Cardiac fibroblast (primary cell): ENCODE measurements at regions not wholly inside any gene's neighbourhood (a gene's known extent, or its start where the extent isn't known, plus 50 kb on each side); places are given as distances from the start of the nearest gene placed in this dataset.

Experiments
- DNase-seq, 2 donors: peaks; one replicate each; pipeline versions ENCODE4 v3.0.0 to v3.0.0-alpha.2; 2010; ENCODE audit warnings: low read depth in 2 of 2
- H3K4me3 ChIP-seq, 2 donors: replicated peaks in 1 of 2; 1 replicate in 1 of 2; 2 replicates in 1 of 2; pipeline ENCODE4 v1.5.1; 2011; ENCODE audit warnings: low read depth in 2 of 2, low read length in 2 of 2, mild to moderate bottlenecking in 2 of 2, moderate library complexity in 1 of 2
- TF ChIP-seq, protein P1 (sequence below): IDR thresholded peaks from one replicate; pipeline ENCODE4 v1.5.1; 2011; ENCODE audit warnings: low read depth, mild to moderate bottlenecking, low read length, inconsistent platforms

DNA sequence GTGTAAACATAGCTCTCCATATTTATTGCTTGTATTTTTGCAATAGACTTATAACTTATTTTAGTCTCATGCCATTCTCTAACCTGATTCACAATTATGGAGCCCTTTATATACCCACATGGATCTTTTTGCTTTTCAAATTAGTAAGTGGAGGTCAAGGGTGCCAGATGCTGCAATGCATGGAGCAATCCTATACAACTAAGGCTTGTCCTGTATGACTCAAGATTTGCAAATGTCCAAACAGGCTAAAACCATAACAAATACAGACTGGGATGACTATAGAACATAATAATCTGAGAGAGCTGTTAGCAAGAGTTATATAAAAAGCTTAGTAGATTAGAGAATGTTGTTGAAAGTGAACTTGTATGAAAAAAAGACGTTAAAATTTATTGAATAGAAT, 690.4 kb upstream of the NRXN1 start:
- peak; percentile 15 to 86 for DNase-seq
- no peak overlapping the region for H3K4me3 ChIP-seq
- TF ChIP-seq, protein P1, sequence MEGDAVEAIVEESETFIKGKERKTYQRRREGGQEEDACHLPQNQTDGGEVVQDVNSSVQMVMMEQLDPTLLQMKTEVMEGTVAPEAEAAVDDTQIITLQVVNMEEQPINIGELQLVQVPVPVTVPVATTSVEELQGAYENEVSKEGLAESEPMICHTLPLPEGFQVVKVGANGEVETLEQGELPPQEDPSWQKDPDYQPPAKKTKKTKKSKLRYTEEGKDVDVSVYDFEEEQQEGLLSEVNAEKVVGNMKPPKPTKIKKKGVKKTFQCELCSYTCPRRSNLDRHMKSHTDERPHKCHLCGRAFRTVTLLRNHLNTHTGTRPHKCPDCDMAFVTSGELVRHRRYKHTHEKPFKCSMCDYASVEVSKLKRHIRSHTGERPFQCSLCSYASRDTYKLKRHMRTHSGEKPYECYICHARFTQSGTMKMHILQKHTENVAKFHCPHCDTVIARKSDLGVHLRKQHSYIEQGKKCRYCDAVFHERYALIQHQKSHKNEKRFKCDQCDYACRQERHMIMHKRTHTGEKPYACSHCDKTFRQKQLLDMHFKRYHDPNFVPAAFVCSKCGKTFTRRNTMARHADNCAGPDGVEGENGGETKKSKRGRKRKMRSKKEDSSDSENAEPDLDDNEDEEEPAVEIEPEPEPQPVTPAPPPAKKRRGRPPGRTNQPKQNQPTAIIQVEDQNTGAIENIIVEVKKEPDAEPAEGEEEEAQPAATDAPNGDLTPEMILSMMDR = no peak

DNA sequence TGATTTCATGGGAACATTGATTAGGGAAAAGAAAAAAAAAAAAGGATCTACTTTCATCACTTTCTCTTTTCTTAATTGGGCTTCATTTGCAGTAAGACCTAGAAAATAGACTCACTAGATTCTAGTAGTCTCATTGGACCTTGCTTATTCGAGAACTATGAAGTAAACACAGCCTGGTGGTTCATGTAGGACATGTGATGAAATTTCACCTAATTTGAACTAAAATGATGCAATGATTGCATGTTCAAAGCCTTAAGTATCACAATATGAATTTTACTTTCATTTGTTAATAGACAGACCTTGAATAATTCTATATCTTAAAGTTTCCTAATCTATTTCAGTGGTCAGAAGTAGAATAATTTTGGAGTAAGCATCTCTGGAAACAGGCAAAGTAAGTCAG, 688.9 kb upstream of the NRXN1 start:
- TF ChIP-seq, protein P1 = no peak
- peak in 1 of 2 donors; percentile 29 for DNase-seq

DNA sequence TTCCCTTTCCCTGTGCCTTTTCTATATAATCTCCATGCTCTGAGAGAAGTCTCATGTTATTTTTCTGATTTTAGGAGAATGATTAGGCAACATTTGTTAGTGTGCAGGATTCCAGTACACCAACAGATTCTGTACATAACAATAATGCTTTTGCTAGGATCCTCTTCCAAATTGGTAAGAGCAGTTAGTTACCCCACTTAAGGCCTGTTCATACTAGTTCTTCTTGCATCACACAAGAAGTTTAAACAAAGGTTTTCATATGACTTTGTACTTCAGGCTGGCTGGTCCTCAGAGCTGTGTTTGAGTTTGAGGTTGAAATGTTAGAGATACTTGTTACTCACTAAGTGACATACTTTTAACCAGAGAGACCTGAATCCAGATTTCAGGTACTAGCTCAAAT, 686.9 kb upstream of the NRXN1 start:
- DNase-seq = no peak
- TF ChIP-seq, protein P1 = no peak
- no peak overlapping the region for H3K4me3 ChIP-seq

More for the DNA sequence above, 688.9 kb upstream of the NRXN1 start:
- H3K4me3 ChIP-seq = no peak overlapping the region

DNA sequence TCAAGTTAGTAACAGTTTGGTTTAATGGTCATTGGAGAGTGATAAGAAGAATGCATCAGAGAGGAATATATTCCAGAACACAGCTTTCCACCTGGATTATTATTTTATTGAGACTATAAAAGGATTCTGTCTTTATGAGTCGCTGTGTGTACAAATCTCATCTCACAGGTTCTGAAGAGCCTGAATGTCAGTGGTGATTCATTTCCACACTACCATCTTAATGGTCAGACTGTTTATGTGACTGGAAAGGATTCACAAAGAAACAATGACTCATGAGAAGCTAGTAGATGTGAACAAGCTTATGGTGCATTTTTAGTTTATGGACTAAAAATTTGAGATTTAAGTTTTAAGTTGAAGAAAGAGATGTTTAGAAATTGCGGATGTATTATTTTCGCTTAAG, 685.4 kb upstream of the NRXN1 start:
- TF ChIP-seq, protein P1 = no peak
- DNase-seq = peak; percentile 17 to 86
- no peak overlapping the region for H3K4me3 ChIP-seq

DNA sequence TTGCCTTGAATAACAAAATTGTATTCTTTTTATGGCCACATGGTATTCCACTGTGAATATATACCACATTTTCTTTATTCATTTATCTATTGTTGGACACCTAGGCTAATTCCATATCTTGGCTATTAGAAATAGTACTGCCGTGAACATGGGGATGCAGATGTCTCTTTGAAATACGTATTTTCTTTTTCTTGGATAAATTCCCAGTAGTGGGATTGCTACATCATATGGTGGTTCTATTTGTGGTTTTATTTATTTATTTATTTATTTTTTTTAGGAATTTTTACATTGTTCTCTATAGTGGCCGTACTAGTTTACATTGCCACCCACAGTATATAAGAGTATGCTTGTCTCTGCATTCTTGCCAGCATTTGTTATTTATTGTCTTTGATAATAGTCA, 679.8 kb upstream of the NRXN1 start:
- H3K4me3 ChIP-seq = no peak overlapping the region
- TF ChIP-seq, protein P1 = no peak
- peak; percentile 25 to 71 for DNase-seq

DNA sequence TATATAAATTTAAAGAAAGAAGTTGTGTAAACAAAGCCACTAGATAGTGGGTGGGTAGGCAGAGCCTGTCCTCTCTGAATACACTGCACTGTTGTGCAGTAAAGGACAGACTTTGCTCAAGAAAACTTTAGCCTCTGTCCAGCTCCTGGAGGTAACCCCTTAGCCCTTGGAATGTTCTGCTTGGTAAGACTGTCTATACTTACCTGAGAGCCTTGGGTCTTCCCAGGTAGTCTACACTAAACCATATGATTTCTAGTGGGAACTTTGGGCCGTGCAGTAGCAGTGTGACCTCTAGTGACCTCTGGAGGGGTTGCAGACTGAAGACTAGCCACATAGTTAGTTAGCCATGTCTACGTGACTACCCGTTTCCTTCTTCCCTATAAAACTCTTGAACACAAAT, 678.3 kb upstream of the NRXN1 start:
- no peak overlapping the region for H3K4me3 ChIP-seq
- no peak for DNase-seq
- TF ChIP-seq, protein P1 = no peak

DNA sequence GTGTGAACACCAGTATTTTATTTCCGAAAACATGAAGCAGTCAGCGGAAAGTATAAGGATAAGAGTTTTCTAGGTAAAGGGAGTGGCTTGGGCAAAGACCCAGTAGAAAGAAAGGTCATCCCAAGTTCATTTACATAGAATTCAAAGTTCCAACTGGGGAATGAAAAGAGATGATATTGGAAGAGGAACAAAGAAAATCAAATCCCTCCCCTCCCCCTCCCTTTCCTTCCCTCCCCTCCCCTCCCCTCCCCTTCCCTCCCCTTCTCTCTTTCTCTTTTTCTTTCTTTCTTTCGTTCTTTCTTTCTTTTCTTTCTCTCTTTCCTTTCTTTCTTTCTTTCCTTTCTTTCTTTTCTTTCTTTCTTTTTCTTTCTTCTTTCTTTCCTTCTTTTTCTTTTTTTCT, 675.7 kb upstream of the NRXN1 start:
- no peak overlapping the region for H3K4me3 ChIP-seq
- TF ChIP-seq, protein P1 = no peak
- no peak for DNase-seq
